ENCODE measurements at regions not wholly inside any gene's neighbourhood (a gene's known extent, or its start where the extent isn't known, plus 50 kb on each side); places are given as distances from the start of the nearest gene placed in this dataset.

DNA sequence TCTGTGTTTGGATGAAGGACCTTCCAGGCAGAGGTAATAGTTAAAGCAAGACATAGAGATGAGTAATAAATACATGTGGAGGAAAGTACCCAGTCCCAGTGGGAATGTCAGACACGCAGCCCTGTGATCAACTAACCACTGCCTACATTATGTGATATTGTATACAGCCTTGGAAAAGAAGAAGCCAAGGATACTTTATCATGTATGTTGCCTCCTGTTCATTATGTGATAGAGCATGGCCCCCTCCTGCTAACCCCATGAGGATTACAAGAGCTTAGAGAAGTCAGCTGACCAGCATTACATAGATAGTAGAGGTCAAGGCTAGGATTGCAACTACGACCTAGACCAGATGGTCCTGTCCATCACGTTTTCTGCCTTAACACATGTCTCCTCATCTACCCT is 497.0 kb upstream of the TNC start:
- no peak for DNase-seq (ENCODE audit: low read depth, low spot score)

GRCh38 chr9:115615821-115616665 is 498.1 kb upstream of the TNC start:
- DNase-seq (ENCODE audit: low read depth, low spot score), result peak; percentile 84

- no peak for DNase-seq (ENCODE audit: low read depth, low spot score)
Measured at GRCh38 chr9:115616666-115617239, 498.8 kb upstream of the TNC start.

- DNase-seq (ENCODE audit: low read depth, low spot score), result no peak
Measured at GRCh38 chr9:115625251-115625650, 507.3 kb upstream of the TNC start.

DNA sequence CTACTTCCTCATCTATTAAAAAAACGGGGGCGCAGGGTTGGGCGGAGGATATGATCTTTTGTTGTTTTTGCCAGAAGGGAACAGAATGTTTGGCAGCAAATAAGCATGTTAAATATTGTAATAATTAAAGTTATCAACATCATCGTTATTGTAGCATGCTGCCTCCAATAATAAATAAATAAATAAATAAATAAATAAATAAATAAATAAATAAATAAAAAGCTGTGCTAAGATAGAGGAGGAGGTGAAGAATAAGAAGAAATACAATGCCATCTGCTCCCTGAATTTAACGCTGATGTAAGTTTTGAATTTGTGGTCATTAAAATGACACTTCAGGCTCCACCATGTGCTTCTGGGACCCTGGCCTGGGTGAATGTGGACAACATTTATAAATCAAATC is 508.0 kb upstream of the TNC start:
- DNase-seq (ENCODE audit: low read depth, low spot score), result no peak

DNA sequence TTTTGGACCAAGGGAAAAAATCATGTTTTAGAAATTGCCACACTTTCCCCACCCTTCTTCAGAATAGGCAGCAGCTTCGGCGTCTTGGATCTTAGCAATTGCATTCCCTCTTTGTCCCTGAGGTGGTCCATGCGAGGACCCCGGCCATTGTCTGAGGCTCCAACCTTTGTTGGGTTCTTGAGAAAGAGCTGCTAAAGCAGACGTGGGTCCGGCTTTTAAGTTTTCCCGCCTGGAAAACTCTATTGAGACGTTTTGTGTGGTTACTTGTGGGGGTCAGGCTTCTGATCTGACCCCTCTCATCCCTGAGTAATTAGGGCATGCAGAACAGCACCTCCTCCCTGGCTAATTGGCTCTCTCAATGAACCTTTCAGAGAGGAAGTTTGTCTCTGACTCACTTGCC is 509.6 kb upstream of the TNC start:
- DNase-seq (ENCODE audit: low read depth, low spot score), result no peak

DNA sequence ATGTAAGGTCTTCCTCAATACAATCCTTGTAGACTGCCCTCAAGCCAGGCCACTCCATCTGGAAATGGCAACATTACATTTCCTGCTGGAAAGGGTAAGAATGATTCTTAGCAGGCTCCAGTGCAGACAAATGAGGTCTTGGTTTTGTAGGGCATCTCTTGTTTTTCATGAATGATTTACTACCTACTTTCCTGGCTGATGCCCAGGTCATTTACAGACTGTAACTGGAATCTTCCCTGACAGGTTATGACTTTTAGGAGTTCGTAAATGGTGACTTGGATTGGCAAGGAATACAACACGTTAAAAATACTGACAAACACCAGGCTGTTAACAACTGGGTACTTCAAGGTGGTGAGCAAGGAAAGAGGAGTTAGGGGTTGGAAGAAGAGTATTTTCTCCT is 510.5 kb upstream of the TNC start:
- DNase-seq (ENCODE audit: low read depth, low spot score), result no peak

DNA sequence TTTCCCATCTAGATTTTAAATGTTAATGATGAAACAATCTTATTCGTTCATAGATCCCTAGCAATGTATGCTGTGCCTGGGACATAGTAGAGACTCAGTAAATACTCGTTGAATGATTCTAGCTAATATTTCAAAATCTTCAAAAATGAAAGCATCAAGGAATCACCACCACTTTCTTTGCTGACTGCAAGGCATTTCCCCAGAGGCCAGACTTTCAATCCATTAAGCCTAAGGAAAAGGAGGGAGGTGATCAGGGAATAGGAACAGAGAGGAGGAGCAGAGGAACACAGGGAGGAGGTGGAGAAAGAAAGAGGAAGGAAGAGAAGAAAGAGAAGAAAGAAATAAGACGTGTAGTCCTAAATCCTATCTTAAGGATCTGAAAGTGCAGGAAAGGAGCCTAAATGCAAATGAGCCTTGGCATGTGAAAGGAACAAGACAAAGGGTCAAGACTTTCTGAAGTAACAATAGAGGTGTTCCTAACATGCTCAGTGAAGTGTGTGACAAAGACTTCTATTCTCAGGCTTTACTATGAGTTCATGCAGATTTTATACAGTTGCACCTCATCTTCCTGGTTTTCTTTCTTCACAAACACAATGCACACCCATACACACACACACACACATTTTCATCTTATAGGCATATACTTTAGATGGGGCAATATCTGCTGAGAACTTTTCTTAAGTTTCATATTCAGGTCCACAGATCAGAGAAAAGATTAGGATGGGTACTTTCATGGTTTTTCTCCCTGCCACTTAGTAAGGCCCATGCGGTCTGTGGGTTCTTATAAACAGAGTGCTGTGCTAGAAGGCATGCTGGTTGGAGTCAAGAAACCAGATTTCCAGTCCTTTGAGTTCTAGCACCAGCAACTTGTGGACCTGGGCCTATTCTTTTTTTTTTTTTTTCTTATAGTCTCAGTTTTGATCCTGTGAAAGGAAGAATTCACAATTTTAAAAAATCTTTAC is 512.2 kb upstream of the TNC start:
- no peak for DNase-seq (ENCODE audit: low read depth, low spot score)

- no peak for DNase-seq (ENCODE audit: low read depth, low spot score)
Measured at GRCh38 chr9:115632391-115632790, 514.4 kb upstream of the TNC start.

- DNase-seq (ENCODE audit: low read depth, low spot score), result peak; percentile 93
Measured at GRCh38 chr9:115633104-115633503, 515.1 kb upstream of the TNC start.

DNA sequence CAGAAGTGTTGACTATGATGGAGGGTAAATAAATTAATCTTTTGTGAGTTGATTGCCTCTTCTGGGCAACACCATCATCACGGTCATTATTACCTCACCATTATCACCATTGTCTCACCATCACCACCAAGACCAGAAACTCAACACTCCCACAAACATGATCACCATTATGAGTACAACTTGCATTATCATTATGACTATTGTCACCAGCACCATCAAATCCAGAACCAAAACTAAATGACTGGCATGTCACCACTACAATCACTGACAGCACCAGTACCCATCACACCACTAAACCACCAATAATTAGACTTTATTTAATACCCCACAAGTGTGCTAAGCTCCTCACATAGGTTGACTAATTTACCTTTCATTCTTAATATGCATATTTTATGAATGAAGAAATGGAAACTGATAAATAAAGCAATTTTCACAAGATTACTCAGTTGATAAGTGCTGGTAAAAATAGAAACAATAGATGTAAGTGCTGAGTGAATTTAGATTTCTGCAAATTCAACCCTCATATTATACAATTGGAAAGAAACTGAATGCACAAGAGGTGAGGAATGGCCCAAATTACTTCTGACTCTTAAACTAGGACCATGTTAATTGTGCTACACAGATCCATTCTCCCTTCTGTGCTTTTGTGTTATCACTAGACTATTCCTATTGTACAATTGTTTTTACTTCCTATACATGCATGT is 517.8 kb upstream of the PAPPA start:
- DNase-seq (ENCODE audit: low read depth, low spot score), result no peak

- DNase-seq (ENCODE audit: low read depth, low spot score), result no peak
Measured at GRCh38 chr9:115636596-115636995, 517.0 kb upstream of the PAPPA start.

GRCh38 chr9:115637661-115638060 is 515.9 kb upstream of the PAPPA start:
- no peak for DNase-seq (ENCODE audit: low read depth, low spot score)

GRCh38 chr9:115640887-115641286 is 512.7 kb upstream of the PAPPA start:
- DNase-seq (ENCODE audit: low read depth, low spot score), result peak; percentile 80

DNA sequence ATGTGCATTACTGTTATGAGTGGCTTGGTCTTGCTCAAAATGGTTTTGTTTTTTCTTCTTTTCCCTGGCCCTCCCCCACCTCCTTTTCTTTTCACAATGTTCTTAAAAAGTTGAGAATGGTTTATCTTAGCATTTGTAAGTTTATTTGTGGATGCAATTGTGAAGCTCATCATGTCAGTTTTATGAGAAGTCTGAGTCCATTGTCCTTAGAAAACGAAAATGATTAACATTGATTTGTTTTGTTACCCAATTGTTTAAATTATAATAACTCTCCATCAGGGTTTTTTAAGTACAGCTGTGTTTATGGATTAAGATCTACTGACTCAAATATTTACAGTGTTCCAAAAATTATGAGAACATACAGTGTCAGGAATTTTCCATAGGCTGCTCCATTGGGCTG is 511.3 kb upstream of the PAPPA start:
- DNase-seq (ENCODE audit: low read depth, low spot score), result no peak

DNA sequence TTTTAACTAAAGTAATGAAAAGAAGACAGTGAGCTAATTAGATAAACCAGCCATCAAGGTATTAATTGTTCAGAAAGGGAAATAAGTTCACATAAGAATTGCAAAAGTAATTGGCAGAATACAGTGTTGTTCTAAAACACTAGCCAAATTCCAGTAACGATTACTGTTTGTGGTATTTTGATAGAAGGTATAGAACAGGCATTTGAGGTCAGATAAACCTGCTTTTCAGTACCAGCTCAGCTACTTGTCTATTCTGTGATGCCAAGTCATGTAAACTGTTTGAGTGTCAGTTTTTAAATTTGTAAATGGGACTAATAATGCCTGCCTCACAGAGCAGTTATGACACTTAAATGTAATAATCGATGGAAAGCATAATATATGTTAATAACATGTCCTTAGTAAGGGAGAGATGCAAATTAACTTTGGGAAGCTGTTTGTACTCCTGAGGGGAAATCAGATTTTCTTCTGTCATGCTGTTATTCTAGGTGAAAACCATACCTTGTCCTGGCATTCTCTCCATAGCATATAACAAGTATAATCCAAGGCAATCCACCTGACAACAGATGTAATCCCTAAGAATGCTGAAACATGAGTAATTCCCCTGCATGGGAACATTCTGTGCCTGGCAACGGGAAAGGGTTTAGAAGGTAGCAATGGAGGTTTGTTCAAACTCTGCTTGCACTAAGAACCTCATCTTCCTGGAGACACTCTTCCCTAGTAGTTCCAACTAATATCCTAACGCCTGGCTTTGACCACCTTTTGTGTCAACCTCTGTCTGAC is 509.5 kb upstream of the PAPPA start:
- peak; percentile 36 for DNase-seq (ENCODE audit: low read depth, low spot score)

DNA sequence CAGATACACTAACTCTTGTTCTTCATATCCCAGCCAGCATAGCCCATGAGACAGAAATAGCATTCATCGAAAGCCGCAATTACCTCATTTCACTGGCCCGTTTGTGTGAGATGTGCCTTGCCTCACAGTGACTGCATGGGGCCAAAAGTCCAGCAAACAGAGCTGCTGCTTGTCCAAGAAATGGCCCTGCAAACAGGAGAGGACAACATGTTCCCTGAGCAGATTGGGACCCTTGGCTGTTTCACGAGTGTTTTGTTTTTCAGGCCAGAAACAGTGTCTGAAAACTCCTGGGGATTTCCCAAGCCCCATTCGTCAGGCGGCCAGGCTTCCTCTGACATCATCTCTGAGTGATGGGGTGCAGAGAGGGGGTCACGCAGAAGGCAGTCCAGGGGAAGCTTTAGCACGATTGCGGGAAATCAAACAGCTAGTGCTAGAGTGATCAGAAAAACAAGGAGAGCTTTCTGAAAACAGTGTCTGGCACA is 503.6 kb upstream of the PAPPA start:
- DNase-seq (ENCODE audit: low read depth, low spot score), result peak; percentile 93

DNA sequence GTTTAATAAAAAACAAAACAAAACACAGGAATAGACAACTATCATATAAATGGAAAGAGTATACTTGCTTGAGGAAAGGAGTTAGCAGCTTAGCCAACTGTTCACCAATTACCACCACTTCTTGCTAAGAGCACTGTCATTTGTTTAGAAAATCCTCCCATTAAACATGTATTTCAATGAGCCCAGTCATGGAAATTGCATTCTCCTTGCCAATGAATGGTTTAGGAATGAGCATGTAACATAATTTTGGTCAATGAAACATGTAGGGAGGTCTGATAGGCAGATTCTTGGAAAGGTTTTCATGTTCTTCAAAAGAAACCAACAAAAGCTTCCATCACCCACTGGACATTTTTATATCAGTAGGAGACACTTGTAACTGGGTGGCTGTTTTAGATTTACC is 502.8 kb upstream of the PAPPA start:
- DNase-seq (ENCODE audit: low read depth, low spot score), result peak; percentile 92

DNA sequence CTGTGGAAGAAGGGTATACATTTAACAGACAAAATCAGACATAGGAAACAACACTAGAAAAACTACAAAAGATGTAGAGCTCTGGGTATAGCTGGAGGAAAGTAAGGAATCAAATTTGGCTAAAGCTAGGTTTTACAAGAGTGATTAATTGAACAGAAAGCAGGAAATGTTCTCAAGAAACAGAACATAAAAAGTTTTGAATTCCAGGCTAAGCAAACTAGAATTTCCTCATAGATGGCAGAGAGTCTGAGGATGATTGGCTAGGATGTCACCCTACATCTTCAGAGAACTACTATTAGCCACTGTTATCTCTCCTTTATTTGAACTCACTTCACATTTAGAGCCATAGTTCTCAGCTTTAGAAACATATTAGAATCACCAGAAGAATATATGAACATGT is 502.1 kb upstream of the PAPPA start:
- DNase-seq (ENCODE audit: low read depth, low spot score), result no peak

DNA sequence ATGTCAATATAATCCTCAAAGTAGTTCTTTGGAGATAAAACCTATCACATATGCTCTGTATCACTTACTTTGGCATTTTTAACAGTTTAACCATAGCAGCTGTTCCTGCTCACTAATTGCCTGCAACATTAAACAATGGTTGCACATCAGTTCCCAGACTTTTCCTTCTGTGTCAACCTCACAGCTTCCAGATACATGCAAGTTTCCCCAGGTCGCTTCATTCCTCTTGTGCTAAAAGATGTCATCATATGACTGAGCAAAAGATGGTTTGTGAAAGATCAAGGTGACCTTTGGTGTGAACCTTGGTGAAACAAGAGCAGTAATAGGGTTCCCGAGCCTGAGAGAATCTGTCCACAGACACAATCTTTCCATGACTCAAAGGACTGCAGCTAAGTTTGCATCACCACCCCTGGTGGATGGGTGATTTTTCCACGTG is 500.4 kb upstream of the PAPPA start:
- DNase-seq (ENCODE audit: low read depth, low spot score), result no peak

DNA sequence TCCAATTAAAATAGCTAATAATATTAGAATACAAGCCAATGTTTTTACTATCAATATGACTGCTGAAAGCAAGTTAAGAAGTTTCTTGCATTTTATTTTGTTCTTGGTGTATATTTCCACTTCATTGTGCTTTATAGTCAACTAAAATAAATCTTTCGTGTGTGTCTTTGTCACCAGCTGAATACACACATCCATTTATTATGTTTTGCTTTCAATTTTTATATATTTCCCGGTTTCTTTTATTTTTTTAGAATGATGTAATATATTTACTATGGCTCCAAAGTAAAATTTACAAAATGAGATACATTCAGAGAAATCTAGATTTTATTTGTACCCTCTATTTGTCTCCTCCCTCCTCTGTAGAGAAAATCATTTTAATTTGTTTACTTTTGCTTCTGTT is 495.9 kb upstream of the PAPPA start:
- DNase-seq (ENCODE audit: low read depth, low spot score), result no peak
